HG02571 (cell line): ENCODE measurements at regions not wholly inside any gene's neighbourhood (a gene's known extent, or its start where the extent isn't known, plus 50 kb on each side); places are given as distances from the start of the nearest gene placed in this dataset.

ENCODE experiments used
- ATAC-seq: cut with Tn5 transposase; IDR thresholded peaks from one replicate; pipeline ENCODE4 v1.9.1; 2021; ENCODE audit warnings: mild to moderate bottlenecking, moderate library complexity; ENCODE audit not compliant: unreplicated experiment

DNA sequence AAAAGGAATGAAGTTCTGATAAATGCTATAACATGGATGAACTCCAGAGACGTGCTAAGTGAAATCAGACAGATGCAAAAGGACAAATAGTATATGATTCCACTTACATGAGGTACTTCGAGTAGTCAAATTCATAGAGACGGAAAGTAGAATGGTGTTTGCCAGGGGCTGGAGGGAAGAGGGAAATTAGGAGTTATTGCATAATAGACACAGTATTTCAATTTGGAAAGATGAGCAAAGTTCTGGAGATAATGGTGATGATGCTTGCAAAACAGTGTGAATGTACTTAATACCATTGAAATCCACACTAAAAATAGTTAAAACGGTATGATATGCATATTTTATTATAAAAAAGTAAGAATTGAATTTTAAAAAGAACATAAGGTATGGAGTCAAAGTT, 84.9 kb upstream of the STXBP5 start:
- ATAC-seq = no peak

DNA sequence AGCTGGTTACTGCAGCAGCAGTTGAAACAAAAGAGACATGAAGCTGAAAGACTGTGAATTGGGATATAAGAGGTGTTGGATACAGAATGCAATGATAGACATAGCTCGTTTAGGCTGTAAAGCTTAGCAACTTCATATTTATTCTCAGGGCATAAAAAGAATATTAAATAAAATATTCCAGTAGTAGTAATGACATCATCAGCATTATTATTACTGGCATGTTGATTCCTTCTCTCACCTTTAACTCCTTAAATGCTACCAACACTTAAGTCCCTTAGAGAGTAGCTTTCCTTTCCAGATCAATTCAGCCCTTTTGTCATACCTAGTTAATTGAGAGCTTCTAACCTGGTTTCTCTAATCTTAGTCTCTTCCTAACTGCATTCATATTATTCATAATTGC, 81.4 kb upstream of the STXBP5 start:
- no peak for ATAC-seq

DNA sequence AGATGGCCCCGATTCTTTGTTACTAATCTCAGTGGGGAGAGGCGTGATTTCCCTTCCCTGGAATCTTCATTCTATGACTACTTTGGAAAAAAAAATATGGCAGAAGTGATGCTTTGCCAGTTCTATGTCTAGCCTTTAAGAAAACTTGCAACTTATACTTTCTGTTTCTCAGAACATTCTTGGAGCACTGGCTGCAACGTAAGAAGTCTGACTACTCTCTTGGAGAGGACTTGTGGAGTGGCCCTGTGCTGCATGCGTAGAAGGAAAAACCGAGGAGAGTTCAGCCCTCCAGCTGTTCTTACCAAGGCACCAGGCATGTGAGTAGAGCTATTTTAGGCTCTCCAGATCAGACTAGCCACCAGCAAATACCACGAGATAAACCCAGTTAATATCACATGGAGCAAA, 77.6 kb upstream of the STXBP5 start:
- ATAC-seq = no peak

DNA sequence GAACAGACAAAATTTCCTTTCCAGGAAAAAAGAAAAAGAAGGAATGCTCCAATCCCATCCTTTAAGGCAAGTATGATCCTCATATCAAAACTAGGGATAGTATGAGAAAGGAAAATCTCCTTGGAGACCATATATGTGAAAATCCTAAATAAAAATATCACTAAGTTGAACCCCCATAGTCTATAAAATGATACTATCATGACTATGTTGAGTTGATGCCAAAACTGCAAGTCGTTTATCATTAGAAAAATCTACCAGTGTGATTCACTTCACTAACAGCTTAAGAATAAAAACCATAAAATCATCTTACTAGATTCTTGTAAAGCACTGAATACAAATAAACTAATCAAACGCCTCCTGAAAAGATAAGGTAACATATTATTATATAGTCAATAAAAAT, 76.6 kb upstream of the STXBP5 start:
- ATAC-seq = no peak

DNA sequence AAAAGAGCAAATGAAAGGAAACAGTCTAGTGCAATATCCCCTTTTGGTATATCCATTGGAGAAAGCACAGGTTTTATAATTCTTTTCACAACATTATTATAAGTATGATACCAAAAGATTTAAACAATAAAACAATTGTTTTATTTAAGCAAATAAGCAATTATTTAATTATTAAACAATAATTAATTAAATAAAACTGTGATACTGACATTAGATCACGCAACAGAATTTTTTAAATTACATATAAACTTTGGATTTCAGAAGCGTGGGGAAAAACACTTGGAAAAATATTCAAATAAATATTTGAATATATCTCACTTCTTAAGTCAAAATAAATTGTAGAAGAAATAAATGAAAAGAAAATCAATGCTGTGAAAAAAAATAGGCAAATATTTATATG, 76.2 kb upstream of the STXBP5 start:
- ATAC-seq = no peak

DNA sequence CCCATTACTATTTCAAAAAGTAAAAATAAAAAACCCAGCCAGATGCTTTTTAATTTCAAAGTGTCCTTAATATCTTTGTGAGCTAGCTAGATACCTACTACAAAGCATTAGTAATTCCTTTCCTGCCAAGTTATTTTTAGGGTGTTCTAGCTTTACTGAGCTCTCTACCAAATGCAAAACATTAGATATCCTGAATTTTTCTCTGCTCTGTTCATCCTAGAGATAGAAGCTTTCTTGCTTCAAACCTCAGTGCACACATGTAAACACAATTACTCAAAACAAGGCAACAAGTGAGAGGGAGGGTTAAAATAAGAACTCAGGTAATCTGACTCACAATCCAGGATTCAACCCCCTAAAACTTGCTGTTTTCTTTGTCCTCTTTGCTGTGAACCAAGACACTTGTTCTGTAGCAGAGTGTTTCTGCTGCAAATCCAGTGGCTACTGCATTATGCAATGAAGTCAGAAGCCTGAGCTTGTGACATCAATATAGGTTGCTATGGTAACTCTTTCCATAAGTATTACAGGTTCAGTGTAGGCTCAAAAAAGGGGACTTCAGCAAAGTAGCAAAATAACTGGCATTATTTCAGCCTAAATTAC, 72.6 kb upstream of the STXBP5 start:
- no peak for ATAC-seq

DNA sequence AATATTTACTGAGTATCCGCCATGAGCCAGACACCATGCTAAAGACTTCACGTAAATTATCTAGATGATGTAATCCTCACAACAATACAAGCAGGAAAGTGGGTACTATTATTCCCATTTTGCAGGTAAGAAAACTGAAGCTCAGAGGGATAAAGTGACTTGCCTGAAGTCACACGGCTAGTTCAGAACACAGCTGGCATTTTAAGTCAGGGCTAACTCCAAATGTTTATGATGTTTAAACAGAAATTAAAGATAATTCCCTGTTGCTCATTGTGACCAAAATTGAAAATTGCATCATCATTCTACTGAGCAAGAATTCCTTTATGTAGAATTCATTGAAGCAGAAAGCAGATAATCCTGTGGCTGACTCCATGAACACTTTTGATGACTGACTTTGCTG, 71.3 kb upstream of the STXBP5 start:
- no peak for ATAC-seq

DNA sequence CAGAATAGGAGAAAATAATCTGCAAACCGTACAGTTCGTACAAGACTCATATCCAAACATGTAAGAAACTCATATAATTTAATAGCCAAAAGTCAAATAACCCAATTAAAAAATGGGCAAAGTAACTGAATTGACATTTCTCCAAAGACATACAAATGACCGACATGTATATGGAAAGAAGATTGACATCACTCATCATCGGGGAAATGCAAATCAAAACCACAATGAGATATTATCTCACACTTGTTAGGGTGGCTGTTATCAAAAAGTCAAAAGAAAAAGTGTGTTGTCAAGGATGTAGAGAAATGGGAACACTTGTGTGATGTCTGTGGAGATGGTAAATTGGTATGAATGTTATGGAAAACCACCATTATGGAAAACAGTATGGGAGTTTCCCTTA, 70.5 kb upstream of the STXBP5 start:
- no peak for ATAC-seq

DNA sequence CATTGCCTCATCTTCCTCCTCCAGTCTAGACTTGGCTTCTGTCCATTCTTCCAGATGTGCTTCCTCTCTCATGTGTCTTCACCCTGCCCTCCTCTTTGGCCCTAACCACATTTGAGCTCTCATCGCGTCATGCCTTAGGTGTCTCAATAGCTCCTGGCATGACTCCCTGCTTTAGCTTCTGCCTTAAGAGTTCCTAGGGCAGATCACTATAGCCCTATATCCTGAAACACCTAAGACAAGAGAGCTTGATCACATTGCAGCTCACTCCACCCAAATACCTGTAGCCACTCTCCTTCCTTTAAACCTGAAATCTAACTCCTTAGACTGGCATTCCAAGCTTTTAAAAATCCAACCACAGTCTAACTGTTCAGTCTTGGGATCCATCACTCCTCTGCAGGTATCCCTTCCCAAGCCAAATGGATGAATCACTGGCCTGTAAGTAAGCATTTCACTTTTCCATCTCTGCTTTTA, 69.0 kb upstream of the STXBP5 start:
- ATAC-seq = no peak

DNA sequence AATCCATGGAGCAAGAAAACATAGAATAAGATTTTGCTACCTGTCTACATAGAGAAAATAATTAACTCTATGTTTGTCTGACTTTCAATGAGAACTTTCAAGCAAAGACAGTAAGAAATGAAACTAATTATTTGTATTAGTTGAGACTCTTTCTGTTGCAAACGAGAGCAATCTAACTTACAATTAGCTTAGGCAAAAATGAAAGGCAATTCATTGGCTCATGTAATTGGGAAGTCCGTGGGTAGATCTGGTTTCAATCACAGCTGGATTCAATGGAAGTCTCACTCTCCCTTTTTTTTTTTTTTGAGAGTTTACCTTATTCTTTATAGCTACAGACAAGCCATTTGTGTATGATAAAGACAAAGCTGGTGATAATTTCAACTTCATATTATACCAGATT, 68.2 kb upstream of the STXBP5 start:
- ATAC-seq = no peak

DNA sequence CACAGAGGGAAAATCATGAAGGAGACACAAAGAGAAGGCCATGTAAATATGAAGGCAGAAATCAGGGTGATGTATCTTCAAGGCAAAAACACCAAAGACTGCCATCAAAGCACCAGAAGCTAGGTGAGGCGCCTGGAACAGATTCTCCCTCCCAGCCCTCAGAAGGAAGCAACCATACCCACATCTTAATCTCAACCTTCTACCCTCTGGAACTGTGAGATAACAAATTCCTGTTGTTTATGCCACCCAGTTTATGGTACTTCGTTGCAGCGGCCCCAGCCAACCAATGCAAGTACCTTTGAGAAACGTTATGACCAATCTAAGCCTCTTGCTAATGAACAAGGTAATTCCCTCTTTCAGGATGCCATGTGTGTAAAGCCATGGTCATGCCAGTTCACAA, 66.2 kb upstream of the STXBP5 start:
- no peak for ATAC-seq

DNA sequence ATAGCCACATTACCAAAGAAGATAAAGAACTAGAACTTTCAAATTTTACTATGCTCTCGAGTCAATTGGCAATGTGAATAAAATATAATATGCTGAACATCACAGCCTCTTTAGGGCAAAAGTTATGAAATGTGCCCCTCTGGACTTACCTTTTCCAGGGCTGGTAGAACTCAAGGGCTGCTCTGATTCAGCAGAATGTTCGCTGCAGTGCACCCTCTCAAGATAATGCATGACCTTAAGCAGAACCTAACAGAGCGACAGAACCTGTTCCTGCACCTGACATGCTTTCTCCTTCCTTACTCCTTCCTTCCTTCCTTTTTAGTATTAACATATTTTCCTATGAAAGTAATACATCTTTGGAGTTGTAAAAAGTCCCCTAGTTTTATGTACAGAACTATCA, 65.4 kb upstream of the STXBP5 start:
- ATAC-seq = no peak

DNA sequence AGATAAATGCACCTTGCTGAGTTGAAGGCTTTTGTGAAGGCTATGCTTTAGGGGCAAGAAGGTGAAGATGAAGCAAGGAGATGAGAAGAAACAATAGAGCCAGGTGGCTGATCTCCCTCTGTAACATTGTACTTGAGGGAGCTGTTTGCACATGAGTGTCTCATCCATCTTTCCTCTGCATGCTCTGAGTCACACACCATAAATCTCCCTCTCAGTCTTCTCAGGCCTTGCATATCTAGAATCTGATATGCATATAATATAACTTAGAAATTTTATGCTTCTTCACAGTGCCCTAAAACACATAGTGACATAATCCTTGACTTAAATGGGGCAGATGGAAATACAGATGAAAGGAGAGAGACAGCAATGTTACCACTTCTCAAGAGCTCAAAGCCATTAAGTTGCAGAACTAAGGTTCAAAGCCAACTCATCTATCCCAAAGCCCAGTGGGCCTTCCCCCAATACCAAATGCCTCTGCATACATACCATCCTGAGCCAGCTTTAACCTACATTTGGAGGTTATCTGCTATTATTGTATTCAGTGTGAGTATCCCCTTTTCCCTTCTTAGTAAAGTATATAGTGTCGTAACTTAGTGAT, 62.4 kb upstream of the STXBP5 start:
- no peak for ATAC-seq

DNA sequence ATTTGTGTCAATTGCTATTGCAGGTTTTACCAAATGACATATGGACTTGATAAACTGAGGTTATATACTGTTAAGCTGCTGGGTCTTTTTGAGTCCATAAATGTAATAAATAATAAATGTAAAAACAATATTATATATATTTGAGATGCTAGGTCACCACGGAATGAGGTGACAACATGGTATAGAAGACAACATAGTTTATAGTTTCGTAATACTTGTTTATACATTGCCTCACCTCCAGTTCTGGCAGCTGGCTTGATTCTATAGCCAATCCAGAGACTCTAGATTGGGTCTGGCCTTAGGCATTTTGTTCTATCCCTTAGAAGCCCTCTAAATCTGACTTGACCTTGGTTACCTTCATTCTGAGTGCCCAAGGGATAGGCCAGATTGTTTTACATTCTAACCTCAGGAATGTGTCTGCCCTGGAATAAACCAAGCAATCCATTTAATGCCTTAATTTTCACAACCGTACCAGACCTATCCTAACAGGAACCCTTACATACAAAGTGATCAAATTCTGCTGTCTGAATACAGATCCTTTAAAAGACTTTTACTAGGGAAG, 61.5 kb upstream of the STXBP5 start:
- no peak for ATAC-seq

DNA sequence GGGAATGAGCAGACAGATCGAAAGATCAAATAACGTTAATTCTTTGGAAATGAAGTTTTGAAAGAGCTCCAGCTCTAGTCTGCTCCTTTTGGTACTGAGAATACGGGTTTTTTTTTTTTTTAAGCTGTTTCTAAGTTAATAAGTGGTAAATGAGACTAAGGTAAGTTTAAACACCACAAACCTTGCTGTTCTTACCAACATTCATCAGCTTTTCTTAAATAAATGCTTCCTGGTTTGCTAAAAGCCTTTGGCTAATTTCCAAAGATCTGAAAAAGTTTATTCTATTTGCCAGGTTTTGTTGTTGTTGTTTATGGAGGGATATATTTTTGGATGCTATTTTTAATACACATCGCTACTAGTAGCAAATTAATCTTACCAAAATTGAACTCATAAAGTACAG, 55.1 kb upstream of the STXBP5 start:
- no peak for ATAC-seq

DNA sequence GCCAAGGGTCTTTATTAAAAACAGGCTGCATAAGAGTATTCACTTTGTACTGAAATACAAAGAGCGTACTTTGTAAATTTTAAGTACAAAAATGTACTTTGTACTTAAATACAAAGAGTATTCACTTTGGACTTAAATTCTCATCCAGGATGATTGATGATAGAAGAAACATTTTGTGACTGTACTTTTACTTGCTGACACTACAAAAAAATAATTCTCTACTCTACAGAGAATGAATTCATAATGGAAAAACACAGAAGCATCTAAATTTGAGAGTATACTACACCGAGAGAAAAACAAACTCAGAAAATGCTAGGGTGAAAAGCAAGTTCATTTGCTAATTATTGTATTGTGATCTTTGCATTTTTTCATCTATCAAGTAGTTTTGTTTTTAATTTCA, 54.4 kb upstream of the STXBP5 start:
- no peak for ATAC-seq

DNA sequence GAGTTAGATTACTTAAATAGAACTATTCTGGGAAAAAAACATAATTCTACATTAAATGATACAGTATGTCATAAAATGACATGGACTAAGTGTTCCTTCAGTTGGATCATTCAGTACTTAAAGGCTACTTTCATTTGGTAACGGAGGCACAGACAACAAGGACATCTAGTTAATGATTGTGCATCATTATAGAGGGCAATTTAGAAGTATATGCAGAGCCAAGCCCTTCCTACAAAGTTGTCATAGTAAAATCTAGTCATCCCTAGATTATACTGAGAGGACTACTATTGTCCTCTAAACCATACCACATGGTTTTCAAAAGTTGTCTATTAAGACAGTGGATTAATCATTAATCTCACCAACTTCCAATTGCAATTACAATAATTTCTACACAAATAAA, 53.9 kb upstream of the STXBP5 start:
- no peak for ATAC-seq
